ENCODE measurements at regions not wholly inside any gene's neighbourhood (a gene's known extent, or its start where the extent isn't known, plus 50 kb on each side); places are given as distances from the start of the nearest gene placed in this dataset.

- no peaks in the 10 kb centered on the region for H4K20me1 ChIP-seq (ENCODE audit: insufficient read depth)
- no peaks in the 10 kb centered on the region for H3K79me2 ChIP-seq (ENCODE audit: insufficient read depth, low read length)
- H3K27me3 ChIP-seq (ENCODE audit: insufficient read depth, low read length) = no peaks in the 10 kb centered on the region
- ChIA-PET POLR2A (no interaction called here), RAD21 (ENCODE audit: low non-redundant PET in 1 of 2, low total read pairs in 2 of 2, uncharacterized antibody in 2 of 2, unreplicated experiment in 2 of 2) (no interaction called here), CTCF (no interaction called here)
- H3K4me3 ChIP-seq (replicated peaks in 1 of 2; ENCODE audit: low read depth in 1 of 2, low read length in 2 of 2) = no peak overlapping the region
- BruUV-seq (replicated peaks) = no TSS peak
- peaks cover 3 to 32% of the 10 kb centered on the region in 2 experiments; a peak in 2 of 4 replicates for H3K9me3 ChIP-seq (ENCODE audit: control insufficient read depth in 1 of 2, insufficient read depth in 1 of 2, low read depth in 1 of 2, low read length in 2 of 2)
- no peak overlapping the region for H3K4me2 ChIP-seq (ENCODE audit: low read length)
- no peak overlapping the region for H2AFZ ChIP-seq (ENCODE audit: low read depth, low read length, poor library complexity, severe bottlenecking)
- no peak for ATAC-seq
- TF ChIP-seq SRF (IDR thresholded peaks at IDR 0.05; ENCODE audit: low read depth) = no peak
- no peak for TF ChIP-seq REST (IDR thresholded peaks at IDR 0.05; ENCODE audit: low read depth)
- no peak for TF ChIP-seq CTCF (IDR thresholded peaks at IDR 0.05 in 2 of 3, conservative IDR thresholded peaks at IDR 0.05 in 1 of 3; ENCODE audit: borderline replicate concordance in 1 of 3, insufficient read depth in 1 of 3, low read depth in 2 of 3, low read length in 2 of 3)
- no peak for TF ChIP-seq ELF1 (IDR thresholded peaks at IDR 0.05; ENCODE audit: borderline replicate concordance, low read depth)
- TF ChIP-seq SP1 (IDR thresholded peaks at IDR 0.05; ENCODE audit: low read depth) = no peak
- TF ChIP-seq, protein P1, sequence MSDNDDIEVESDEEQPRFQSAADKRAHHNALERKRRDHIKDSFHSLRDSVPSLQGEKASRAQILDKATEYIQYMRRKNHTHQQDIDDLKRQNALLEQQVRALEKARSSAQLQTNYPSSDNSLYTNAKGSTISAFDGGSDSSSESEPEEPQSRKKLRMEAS (IDR thresholded peaks at IDR 0.05) = no peak
- no peak for TF ChIP-seq FOSL1 (IDR thresholded peaks at IDR 0.05; ENCODE audit: low read depth)
- TF ChIP-seq CEBPB (IDR thresholded peaks at IDR 0.05; ENCODE audit: low read depth) = no peak
- no peak for TF ChIP-seq ATF3 (IDR thresholded peaks at IDR 0.05)
- TF ChIP-seq POLR2A (IDR thresholded peaks at IDR 0.05; ENCODE audit: borderline replicate concordance, extremely low read depth, insufficient read depth, insufficient read length) = no peak
- no peak for TF ChIP-seq YY1 (IDR thresholded peaks at IDR 0.05; ENCODE audit: extremely low read depth, insufficient replicate concordance, low read depth, low read length)
- no peak for TF ChIP-seq EZH2phosphoT487 (IDR thresholded peaks at IDR 0.05; ENCODE audit: borderline replicate concordance)
- TF ChIP-seq TCF7L2 (IDR thresholded peaks at IDR 0.05; ENCODE audit: borderline replicate concordance, extremely low read depth, insufficient read depth, insufficient read length) = no peak
- TF ChIP-seq SIN3A (IDR thresholded peaks at IDR 0.05; ENCODE audit: low read depth) = no peak
- TF ChIP-seq EGR1 (IDR thresholded peaks at IDR 0.05; ENCODE audit: low read depth) = no peak
- intact Hi-C loops (cut with micrococcal nuclease) = no loop called here
- no peaks in the 10 kb centered on the region for H3K36me3 ChIP-seq (ENCODE audit: control insufficient read depth in 1 of 2, insufficient read depth in 2 of 2, low read length in 2 of 2)
- H3K27ac ChIP-seq (ENCODE audit: low read depth, low read length) = no peak overlapping the region
- H3K9me2 ChIP-seq (ENCODE audit: insufficient read depth) = no peaks in the 10 kb centered on the region
- no peaks in the 10 kb centered on the region for H3K4me1 ChIP-seq (ENCODE audit: control insufficient read depth in 1 of 2, insufficient read depth in 2 of 2, low read length in 2 of 2)
- DNase-seq (ENCODE audit: low read depth, low spot score) = no peak
- no peak overlapping the region for H3K9ac ChIP-seq (ENCODE audit: low read length)
Observed at GRCh38 chr16:65306300-65306699, 184.4 kb upstream of the CDH11 start.
